Breast epithelium (tissue), 4 donors: ENCODE measurements at regions not wholly inside any gene's neighbourhood (a gene's known extent, or its start where the extent isn't known, plus 50 kb on each side); places are given as distances from the start of the nearest gene placed in this dataset.

ENCODE experiments used
- DNase-seq, 2 donors: peaks; one replicate each; pipeline ENCODE4 v3.0.0-alpha.2; 2019; ENCODE audit warnings: low spot score in 2 of 2
- H3K27ac ChIP-seq, 2 donors: fragments of 200-600 bp; sonication (generic) in 1 of 2; one replicate each; pipeline ENCODE4 v1.5.1; 2016 to 2019; ENCODE audit warnings: mild to moderate bottlenecking in 1 of 2
- H3K27me3 ChIP-seq, 2 donors: fragments of 200-600 bp; sonication (generic) in 1 of 2; one replicate each; pipeline versions ENCODE4 v1.5.1 to v1.6.0; 2017 to 2019; ENCODE audit warnings: control low read depth in 1 of 2, mild to moderate bottlenecking in 1 of 2
- H3K36me3 ChIP-seq: fragments of 200-600 bp; one replicate; pipeline ENCODE4 v1.5.1; 2019
- H3K4me1 ChIP-seq, 2 donors: fragments of 200-600 bp; sonication (generic); one replicate each; pipeline ENCODE4 v1.5.1; 2016 to 2019; ENCODE audit warnings: control low read depth in 1 of 2
- H3K4me3 ChIP-seq, 3 donors: fragments of 200-600 bp; sonication (generic); 1 replicate in 2 of 3; 2 replicates in 1 of 3; pipeline ENCODE4 v1.5.1; 2016 to 2019; ENCODE audit warnings: mild to moderate bottlenecking in 3 of 3, moderate library complexity in 2 of 3
- H3K9me3 ChIP-seq, 2 donors: fragments of 200-600 bp; sonication (generic) in 1 of 2; one replicate each; pipeline ENCODE4 v1.5.1; 2016 to 2019; ENCODE audit warnings: control low read depth in 1 of 2
- CTCF ChIP-seq, 3 donors: fragments of 450-650 bp; IDR thresholded peaks; one replicate each; pipeline ENCODE4 v1.5.1; 2016 to 2017; ENCODE audit warnings: antibody characterized with exemption in 3 of 3, mild to moderate bottlenecking in 3 of 3, moderate library complexity in 3 of 3
- POLR2A ChIP-seq: fragments of 450-650 bp; IDR thresholded peaks from one replicate; pipeline ENCODE4 v1.6.1; 2016; ENCODE audit warnings: antibody characterized with exemption, mild to moderate bottlenecking, moderate library complexity
- POLR2AphosphoS5 ChIP-seq, 3 donors: sonication (generic); formaldehyde crosslinking; IDR thresholded peaks; one replicate each; pipeline ENCODE4 v1.6.1; 2017; ENCODE audit warnings: antibody characterized with exemption in 3 of 3
- intact Hi-C: fragments of 100-400 bp; cut with DNase I; formaldehyde crosslinking; loops from one replicate; pipeline ENCODE4 v1.15.1; 2023; ENCODE audit warnings: low total_unique reads

GRCh38 chr7:109282726-109283125 is 713.1 kb downstream of the DNAJB9 start:
- intact Hi-C loops, result no loop called here
- no peak overlapping the region for H3K4me3 ChIP-seq

DNA sequence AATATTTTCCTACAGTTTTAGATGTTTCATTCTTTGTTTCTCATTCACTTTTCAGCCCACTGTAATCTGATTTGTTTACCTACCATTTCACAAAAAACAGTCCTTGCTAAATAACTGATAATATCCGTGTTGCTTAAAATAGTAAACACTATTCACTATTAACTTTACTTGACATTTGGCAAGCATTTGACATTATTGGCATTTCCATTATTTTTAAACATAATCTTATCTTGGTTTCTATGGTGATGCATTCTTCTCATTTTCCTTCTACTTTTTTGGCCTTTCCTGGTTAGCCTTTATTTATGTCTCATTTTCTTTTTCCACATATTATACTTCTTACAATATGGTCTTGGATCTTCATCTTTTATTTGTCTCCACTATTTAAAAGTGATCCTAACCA is 715.3 kb downstream of the DNAJB9 start:
- Histone ChIP-seq H3K36me3 (no peaks in the 10 kb centered on the region), H3K4me1 (no peaks in the 10 kb centered on the region), H3K9me3 (peaks cover 0 to 5% of the 10 kb centered on the region in 2 donors), H3K27ac (no peak overlapping the region), H3K4me3 (no peak overlapping the region), H3K27me3 (no peaks in the 10 kb centered on the region)
- no peak for DNase-seq
- intact Hi-C loops, result no loop called here
- TF ChIP-seq CTCF (IDR thresholded peaks at IDR 0.05) (no peak), POLR2A (no peak), POLR2AphosphoS5 (IDR thresholded peaks at IDR 0.05) (no peak)

More at GRCh38 chr7:109282726-109283125, 713.1 kb downstream of the DNAJB9 start:
- Histone ChIP-seq H3K36me3 (no peaks in the 10 kb centered on the region), H3K27me3 (no peaks in the 10 kb centered on the region), H3K9me3 (peaks cover 0 to 5% of the 10 kb centered on the region in 2 donors), H3K4me1 (no peaks in the 10 kb centered on the region), H3K27ac (no peak overlapping the region)
- no peak for DNase-seq
- no peak for TF ChIP-seq CTCF (IDR thresholded peaks at IDR 0.05)
- TF ChIP-seq POLR2AphosphoS5 (IDR thresholded peaks at IDR 0.05), result no peak
- no peak for TF ChIP-seq POLR2A

GRCh38 chr7:109295158-109295557 is 725.5 kb downstream of the DNAJB9 start:
- Histone ChIP-seq H3K9me3 (peaks cover 0 to 13% of the 10 kb centered on the region in 2 donors), H3K4me1 (no peaks in the 10 kb centered on the region), H3K4me3 (no peak overlapping the region), H3K27me3 (no peaks in the 10 kb centered on the region), H3K27ac (no peak overlapping the region), H3K36me3 (no peaks in the 10 kb centered on the region)
- TF ChIP-seq POLR2AphosphoS5 (IDR thresholded peaks at IDR 0.05), result no peak
- no peak for TF ChIP-seq CTCF (IDR thresholded peaks at IDR 0.05)
- no peak for TF ChIP-seq POLR2A
- intact Hi-C loops, result no loop called here
- DNase-seq, result no peak

- intact Hi-C loops, result no loop called here
- H3K36me3 ChIP-seq, result no peaks in the 10 kb centered on the region
- peaks cover 8 to 10% of the 10 kb centered on the region in 2 donors for H3K9me3 ChIP-seq
- H3K27me3 ChIP-seq, result no peaks in the 10 kb centered on the region
- no peak overlapping the region for H3K27ac ChIP-seq
- no peak for DNase-seq
- H3K4me3 ChIP-seq, result no peak overlapping the region
- TF ChIP-seq POLR2AphosphoS5 (IDR thresholded peaks at IDR 0.05) (no peak), POLR2A (no peak), CTCF (IDR thresholded peaks at IDR 0.05) (no peak)
- no peaks in the 10 kb centered on the region for H3K4me1 ChIP-seq
Measured at GRCh38 chr7:109308816-109309215, 739.1 kb downstream of the DNAJB9 start.

- TF ChIP-seq POLR2A (no peak), POLR2AphosphoS5 (IDR thresholded peaks at IDR 0.05) (no peak), CTCF (IDR thresholded peaks at IDR 0.05) (no peak)
- H3K4me3 ChIP-seq, result no peak overlapping the region
- H3K9me3 ChIP-seq, result peaks cover 8 to 10% of the 10 kb centered on the region in 2 donors
- intact Hi-C loops, result no loop called here
- DNase-seq, result no peak
- no peaks in the 10 kb centered on the region for H3K27me3 ChIP-seq
- no peaks in the 10 kb centered on the region for H3K36me3 ChIP-seq
- no peaks in the 10 kb centered on the region for H3K4me1 ChIP-seq
- H3K27ac ChIP-seq, result no peak overlapping the region
Measured at GRCh38 chr7:109309790-109310189, 740.1 kb downstream of the DNAJB9 start.
